Calu3 (cell line): ENCODE measurements at regions not wholly inside any gene's neighbourhood (a gene's known extent, or its start where the extent isn't known, plus 50 kb on each side); places are given as distances from the start of the nearest gene placed in this dataset.
A peak's percentile ranks its signal among the peaks of the same experiment; 100 is the strongest.
"Not testable (repeated sequence)": the region's sequence is repeated elsewhere in the genome, so short reads cannot be mapped to it uniquely, and the experiment has no call there.

Experiments used
- BruUV-seq: library from RNA; stranded (reverse); fragments of 400-500 nt; replicated peaks from 2 replicates; lab custom pipeline; 2021; lab: Mats Ljungman, UMichigan
- CTCF ChIA-PET: fragments of 300-600 bp; sonication (Branson Sonifier 250); formaldehyde crosslinking; loops from one replicate; lab custom pipeline; 2022; ENCODE audit warnings: antibody characterized with exemption; lab: Charles Lee
- DNase-seq: peaks from one replicate; pipeline ENCODE4 v3.0.0; 2022
- H3K27ac Mint-ChIP-seq: one replicate; pipeline ENCODE4 v1.8.0; 2022; ENCODE audit warnings: mixed read lengths; ENCODE audit not compliant: unreplicated experiment
- H3K27me3 Mint-ChIP-seq: one replicate; pipeline ENCODE4 v1.8.0; 2022; ENCODE audit warnings: mixed read lengths; ENCODE audit not compliant: unreplicated experiment
- H3K36me3 Mint-ChIP-seq: one replicate; pipeline ENCODE4 v1.8.0; 2022; ENCODE audit warnings: mild to moderate bottlenecking, moderate library complexity, mixed read lengths; ENCODE audit not compliant: insufficient read depth, unreplicated experiment
- H3K4me1 Mint-ChIP-seq: one replicate; pipeline ENCODE4 v1.8.0; 2022; ENCODE audit warnings: mild to moderate bottlenecking, low read depth, mixed read lengths; ENCODE audit not compliant: unreplicated experiment
- H3K4me3 Mint-ChIP-seq: one replicate; pipeline ENCODE4 v1.8.0; 2022; ENCODE audit warnings: mild to moderate bottlenecking, low read depth, moderate library complexity, mixed read lengths; ENCODE audit not compliant: unreplicated experiment
- H3K9me3 Mint-ChIP-seq: one replicate; pipeline ENCODE4 v1.8.0; 2022; ENCODE audit warnings: low read depth, mixed read lengths; ENCODE audit not compliant: unreplicated experiment
- intact Hi-C: fragments of 100-400 bp; cut with micrococcal nuclease; formaldehyde crosslinking; loops from one replicate; pipeline ENCODE4 v1.10.0; 2022; ENCODE audit not compliant: unreplicated experiment
- TF ChIP-seq, protein P1 (sequence below): fragments of 200-600 bp; IDR thresholded peaks from one replicate; pipeline ENCODE4 v1.8.0; 2022; ENCODE audit warnings: antibody characterized with exemption; ENCODE audit not compliant: unreplicated experiment

DNA sequence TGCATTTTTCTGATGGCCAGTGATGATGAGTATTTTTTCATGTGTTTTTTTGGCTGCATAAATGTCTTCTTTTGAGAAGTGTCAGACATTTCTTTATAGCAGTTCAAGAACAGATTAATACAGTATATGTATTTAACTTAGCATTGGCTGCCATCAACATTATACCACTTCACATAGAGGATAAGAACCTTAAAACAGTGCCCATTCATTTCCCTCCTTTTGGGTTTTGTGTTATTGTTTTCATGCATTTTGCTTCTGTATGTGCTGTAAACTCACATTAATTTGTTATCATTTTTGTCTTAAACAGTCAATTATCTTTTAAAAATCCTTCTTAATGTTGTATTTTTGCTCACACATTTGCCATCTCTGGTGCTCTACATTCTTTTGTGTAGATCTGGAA lies 381.6 kb upstream of the DEFB115 start:
- CTCF ChIA-PET, H3K27me3 Mint-ChIP-seq, BruUV-seq, H3K27ac Mint-ChIP-seq, intact Hi-C loops, H3K4me3 Mint-ChIP-seq, DNase-seq, H3K4me1 Mint-ChIP-seq, H3K36me3 Mint-ChIP-seq: not testable (repeated sequence)
- peaks cover 17% of the 10 kb centered on the region for H3K9me3 Mint-ChIP-seq

DNA sequence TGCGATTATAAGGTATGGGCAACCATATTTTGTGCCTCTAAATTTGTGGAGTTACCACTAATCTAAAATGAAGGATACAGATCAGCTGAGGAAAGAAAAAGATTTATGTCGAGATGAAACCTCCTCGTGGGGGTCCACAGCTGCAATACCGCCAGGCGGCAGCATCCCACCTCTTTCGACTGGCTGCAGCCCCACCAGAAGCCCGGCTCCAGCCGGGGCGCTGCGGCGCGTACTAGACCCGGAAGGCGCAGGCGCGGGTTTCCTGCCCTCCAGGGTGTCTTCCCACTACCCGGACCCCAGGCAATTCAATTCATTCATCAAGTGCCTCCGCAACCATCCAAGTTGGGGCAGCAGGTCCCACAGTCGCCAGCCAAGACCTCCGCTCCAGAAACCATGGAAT lies 366.1 kb upstream of the DEFB115 start:
- H3K27me3 Mint-ChIP-seq, H3K9me3 Mint-ChIP-seq, CTCF ChIA-PET, H3K36me3 Mint-ChIP-seq, H3K4me3 Mint-ChIP-seq, H3K27ac Mint-ChIP-seq, DNase-seq, intact Hi-C loops, BruUV-seq, H3K4me1 Mint-ChIP-seq: not testable (repeated sequence)

DNA sequence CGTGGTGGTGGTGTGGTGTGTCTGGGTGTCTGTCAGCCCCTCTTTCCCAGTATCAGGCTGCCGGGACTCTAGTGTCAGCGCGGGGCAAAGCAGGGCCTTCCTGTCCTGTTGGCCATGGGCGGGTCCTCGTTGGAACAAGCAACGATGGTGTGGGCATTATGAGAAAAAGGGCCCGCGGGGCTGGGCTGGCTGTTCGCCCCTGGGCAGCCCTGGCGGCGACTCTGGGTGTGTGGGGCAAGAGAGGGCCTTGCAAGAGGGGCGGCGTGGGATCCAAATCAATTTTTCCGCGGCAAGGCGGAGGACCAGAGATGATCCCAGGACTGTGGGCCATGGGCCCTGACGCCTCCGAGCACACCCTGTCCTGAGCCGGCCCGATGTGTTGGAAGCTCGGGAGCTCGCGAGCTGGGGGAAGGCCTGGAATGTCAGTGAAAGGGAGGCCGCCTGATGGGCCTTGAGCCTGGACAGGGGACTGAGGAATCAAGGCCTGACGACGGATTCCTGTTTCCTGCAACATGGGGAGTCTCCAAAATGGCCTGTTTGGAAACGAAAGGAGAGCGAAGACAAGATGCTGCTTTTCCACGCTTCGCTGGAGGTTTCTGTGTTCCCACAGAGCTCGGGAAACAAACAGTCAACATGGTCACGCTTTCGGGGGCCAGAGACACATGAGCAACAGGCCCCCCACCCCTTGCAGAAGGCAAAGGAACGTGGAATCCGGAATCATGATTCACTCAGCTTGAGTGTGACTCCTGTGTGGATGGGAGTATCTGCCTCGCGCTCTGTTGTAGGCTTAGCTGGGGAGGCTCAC lies 364.7 kb upstream of the DEFB115 start:
- CTCF ChIA-PET: no interaction called here
- no peaks in the 10 kb centered on the region for H3K36me3 Mint-ChIP-seq
- no peaks in the 10 kb centered on the region for H3K27me3 Mint-ChIP-seq
- TF ChIP-seq, protein P1, sequence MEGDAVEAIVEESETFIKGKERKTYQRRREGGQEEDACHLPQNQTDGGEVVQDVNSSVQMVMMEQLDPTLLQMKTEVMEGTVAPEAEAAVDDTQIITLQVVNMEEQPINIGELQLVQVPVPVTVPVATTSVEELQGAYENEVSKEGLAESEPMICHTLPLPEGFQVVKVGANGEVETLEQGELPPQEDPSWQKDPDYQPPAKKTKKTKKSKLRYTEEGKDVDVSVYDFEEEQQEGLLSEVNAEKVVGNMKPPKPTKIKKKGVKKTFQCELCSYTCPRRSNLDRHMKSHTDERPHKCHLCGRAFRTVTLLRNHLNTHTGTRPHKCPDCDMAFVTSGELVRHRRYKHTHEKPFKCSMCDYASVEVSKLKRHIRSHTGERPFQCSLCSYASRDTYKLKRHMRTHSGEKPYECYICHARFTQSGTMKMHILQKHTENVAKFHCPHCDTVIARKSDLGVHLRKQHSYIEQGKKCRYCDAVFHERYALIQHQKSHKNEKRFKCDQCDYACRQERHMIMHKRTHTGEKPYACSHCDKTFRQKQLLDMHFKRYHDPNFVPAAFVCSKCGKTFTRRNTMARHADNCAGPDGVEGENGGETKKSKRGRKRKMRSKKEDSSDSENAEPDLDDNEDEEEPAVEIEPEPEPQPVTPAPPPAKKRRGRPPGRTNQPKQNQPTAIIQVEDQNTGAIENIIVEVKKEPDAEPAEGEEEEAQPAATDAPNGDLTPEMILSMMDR: no peak
- H3K27ac Mint-ChIP-seq: no peak overlapping the region
- intact Hi-C loops: no loop called here
- no TSS peak for BruUV-seq
- H3K4me3 Mint-ChIP-seq: no peak overlapping the region
- H3K4me1 Mint-ChIP-seq: no peaks in the 10 kb centered on the region
- peaks cover 3% of the 10 kb centered on the region for H3K9me3 Mint-ChIP-seq
- no peak for DNase-seq

DNA sequence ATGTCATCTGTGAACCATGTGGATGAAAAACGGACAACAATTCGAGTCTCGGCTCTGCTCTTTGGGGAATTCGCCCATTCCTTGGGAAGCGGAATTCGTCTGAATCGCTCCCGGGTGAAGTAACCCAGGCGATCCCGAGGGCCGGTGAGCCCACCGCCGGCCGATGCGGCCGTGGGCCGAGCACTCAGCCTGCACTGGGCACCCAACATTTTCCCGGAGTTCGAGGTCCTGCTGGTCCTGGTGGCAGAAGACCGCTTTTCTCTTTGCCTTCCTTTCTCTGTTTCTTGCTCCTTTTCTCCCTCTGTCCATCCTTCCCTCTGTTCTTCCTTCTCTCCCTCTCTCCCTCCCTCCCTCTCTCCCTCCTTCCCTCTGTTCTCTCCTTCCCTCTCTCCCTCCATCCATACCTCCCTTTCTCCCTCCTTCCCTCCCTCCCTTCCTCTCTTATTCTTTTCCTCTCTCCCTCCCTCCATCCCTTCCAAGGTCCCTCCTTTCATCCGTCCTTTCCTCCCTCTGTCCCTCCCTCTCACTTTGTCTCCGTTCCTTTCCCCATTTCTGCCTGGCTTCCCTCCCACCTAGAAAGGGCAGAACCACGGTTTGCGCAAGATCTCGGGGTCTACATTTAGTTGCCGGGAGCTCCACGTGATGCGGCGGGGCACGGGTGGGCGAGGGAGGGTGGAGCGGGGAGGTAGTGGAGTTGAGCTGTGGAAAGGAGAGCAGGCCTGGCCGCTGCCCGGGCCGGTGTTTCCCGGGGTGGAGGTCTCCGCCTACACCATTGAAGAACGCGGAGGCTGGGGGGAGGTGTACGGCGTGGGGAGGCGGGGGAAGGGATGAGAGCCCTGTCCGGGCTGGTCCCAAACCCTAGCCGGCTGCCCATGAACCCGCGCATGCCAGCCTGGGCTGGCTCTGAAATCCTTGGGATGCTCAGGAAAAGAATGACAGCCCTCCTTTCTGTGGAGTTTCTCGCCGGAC lies 363.8 kb upstream of the DEFB115 start:
- H3K9me3 Mint-ChIP-seq, CTCF ChIA-PET, intact Hi-C loops, BruUV-seq, H3K4me3 Mint-ChIP-seq, H3K27me3 Mint-ChIP-seq, H3K27ac Mint-ChIP-seq, DNase-seq, H3K36me3 Mint-ChIP-seq, H3K4me1 Mint-ChIP-seq: not testable (repeated sequence)

DNA sequence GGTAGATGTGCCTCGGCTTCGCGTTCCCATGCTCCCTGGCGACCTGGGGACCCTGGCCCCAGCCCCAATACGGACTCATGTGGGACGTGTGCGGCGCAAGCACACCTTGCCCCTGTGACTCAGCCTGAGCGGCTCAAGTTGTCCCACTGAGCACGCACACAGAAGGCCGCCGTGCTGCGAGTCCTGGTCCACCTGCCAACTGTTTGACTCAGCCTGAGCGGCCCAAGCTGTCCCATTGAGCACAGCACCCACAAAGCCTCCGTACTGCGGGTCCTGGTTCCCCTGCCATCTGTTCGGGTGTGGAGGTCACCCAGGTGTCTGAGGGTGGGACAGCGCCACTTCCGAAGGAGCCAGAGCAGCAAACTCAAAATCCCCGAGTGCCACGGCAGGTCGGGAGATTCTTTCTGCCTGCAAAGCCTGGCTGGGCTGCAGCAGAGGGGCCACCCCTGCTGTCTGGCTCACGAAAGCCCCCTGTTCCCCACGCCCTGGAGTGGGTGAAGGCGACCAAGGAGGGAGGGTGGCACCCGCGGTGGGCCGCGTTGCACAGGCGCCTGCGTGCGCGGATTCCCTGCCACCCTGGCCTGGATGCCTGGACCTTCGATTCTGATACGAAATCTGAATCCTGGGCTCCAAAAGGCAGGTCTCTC lies 362.6 kb upstream of the DEFB115 start:
- H3K36me3 Mint-ChIP-seq, H3K4me3 Mint-ChIP-seq, DNase-seq, H3K27ac Mint-ChIP-seq, H3K27me3 Mint-ChIP-seq, CTCF ChIA-PET, H3K4me1 Mint-ChIP-seq, intact Hi-C loops, H3K9me3 Mint-ChIP-seq, BruUV-seq: not testable (repeated sequence)

DNA sequence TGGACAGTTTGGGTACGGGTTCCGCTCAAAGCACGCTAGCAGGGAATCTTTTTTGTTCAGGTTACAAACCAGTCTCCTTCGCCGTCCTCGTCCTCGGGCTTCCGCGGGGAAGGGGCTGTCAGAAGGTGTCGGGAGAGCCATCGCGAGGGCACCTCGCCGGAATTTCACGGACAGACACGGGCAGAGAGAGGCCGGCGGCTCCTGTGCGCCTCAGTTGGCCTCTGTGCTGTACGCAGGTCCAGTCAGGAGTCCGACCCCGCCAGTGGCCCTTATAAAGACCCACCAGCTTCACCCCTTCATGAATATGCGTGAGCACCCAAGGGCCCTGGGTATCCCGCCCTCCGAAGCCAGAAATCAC lies 362.1 kb upstream of the DEFB115 start:
- H3K9me3 Mint-ChIP-seq, CTCF ChIA-PET, BruUV-seq, H3K36me3 Mint-ChIP-seq, DNase-seq, H3K27ac Mint-ChIP-seq, H3K4me3 Mint-ChIP-seq, H3K4me1 Mint-ChIP-seq, H3K27me3 Mint-ChIP-seq, intact Hi-C loops: not testable (repeated sequence)

DNA sequence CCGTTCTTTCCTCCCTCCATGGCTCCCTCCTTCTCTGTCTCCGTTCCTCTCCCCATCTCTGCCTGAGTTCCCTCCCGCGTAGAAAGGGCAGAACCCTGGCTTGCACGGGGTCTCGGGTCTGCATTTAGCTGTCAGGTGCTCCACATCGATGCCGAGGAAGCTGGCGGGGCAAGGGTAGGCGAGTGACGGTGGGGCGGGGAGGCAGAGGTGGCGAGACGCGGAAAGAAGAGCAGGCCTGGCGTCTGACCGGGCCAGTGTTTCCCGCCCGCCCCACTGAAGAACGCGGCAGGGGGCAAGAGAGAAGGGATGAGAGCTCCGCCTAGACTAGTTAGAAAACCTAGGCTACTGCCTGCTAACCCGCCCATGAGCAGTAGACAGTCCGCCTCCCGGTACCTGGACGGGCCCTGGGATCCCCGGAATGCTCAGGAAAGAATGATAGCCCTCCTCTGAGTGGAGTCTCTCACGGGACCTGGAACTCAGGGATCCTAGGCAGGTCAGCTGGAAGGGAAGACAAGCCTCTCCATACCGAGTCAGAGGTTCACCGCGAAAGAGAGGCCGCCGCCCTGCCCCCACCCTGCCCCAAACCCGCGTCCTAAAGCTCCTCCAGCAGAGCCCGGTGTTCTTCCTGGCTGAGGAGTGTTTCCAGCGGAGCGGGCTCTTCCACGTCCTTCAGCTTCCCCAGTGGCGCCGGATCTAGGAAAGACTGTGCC lies 357.9 kb upstream of the DEFB115 start:
- H3K4me1 Mint-ChIP-seq, BruUV-seq, H3K9me3 Mint-ChIP-seq, H3K4me3 Mint-ChIP-seq, CTCF ChIA-PET, H3K36me3 Mint-ChIP-seq, intact Hi-C loops, H3K27ac Mint-ChIP-seq, H3K27me3 Mint-ChIP-seq: not testable (repeated sequence)
- DNase-seq: peak; percentile 40

DNA sequence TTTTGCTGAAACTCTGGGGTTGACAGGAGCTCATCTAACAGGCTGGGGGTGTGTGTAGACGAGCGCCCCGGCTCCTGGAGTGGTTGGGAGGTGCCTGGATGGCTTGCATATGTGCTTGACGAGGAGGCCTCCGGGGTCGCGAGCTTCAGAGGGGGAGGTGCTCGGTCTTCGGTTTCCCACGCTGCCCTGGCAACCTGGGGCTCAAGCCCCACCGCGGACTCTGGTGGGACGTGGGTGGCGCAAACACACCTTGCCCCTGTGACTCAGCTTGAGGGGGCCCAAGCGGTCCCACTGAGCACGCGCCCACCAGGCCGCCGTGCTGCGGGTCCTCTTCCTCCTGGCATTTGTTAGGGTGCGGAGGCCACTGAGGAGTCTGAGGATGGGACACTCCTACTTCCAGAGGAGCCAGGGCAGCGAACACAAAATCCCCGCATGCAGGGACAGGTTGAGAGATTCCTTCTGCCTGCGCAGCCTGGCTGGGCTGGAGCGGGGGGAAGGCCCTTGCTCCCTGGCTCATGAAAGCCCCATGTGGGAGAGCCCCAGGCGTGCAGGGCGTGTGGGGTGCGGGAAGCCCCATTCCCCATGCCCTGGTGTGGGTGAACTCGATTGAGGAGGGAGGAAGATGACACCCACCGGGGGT lies 357.3 kb upstream of the DEFB115 start:
- H3K27ac Mint-ChIP-seq, BruUV-seq, H3K4me3 Mint-ChIP-seq, CTCF ChIA-PET, H3K27me3 Mint-ChIP-seq, H3K9me3 Mint-ChIP-seq, H3K4me1 Mint-ChIP-seq, intact Hi-C loops, DNase-seq, H3K36me3 Mint-ChIP-seq: not testable (repeated sequence)
